WTC11 (cell line): ENCODE measurements at regions not wholly inside any gene's neighbourhood (a gene's known extent, or its start where the extent isn't known, plus 50 kb on each side); places are given as distances from the start of the nearest gene placed in this dataset.

Experiments
- ATAC-seq: fragments of 200-7000 bp; cut with Tn5 transposase; 2 replicates; pipeline ENCODE4 v1.10.0; 2021; ENCODE audit warnings: mild to moderate bottlenecking, moderate library complexity
- CTCF ChIA-PET: fragments of 300-600 bp; sonication (Branson Sonifier 250); formaldehyde crosslinking; loops from one replicate; lab custom pipeline; 2021; ENCODE audit warnings: antibody characterized with exemption; lab: Charles Lee
- POLR2A ChIA-PET: fragments of 350-600 bp; sonication (Branson Sonifier 250); formaldehyde crosslinking; loops from one replicate; lab custom pipeline; 2021; ENCODE audit warnings: antibody characterized with exemption; lab: Charles Lee
- DNase-seq: peaks from one replicate; pipeline ENCODE4 v3.0.0; 2021; ENCODE audit warnings: low spot score
- H3K27ac Mint-ChIP-seq: 2 replicates; pipeline ENCODE4 v1.8.0; 2021; ENCODE audit warnings: mixed read lengths
- H3K27me3 Mint-ChIP-seq: 2 replicates; pipeline ENCODE4 v1.8.0; 2021; ENCODE audit warnings: low read depth, mild to moderate bottlenecking, moderate library complexity, mixed read lengths
- H3K36me3 Mint-ChIP-seq: 2 replicates; pipeline ENCODE4 v1.8.0; 2021; ENCODE audit warnings: mixed read lengths
- H3K4me1 Mint-ChIP-seq: 2 replicates; pipeline ENCODE4 v1.8.0; 2022; ENCODE audit warnings: mixed read lengths
- H3K4me3 Mint-ChIP-seq: 2 replicates; pipeline ENCODE4 v1.8.0; 2021; ENCODE audit warnings: mild to moderate bottlenecking, moderate library complexity, mixed read lengths
- H3K9me3 Mint-ChIP-seq: 2 replicates; pipeline ENCODE4 v1.8.0; 2021; ENCODE audit warnings: mixed read lengths
- AFF4 ChIP-seq: sonication (generic); formaldehyde crosslinking; IDR thresholded peaks from 2 replicates; pipeline ENCODE4 v1.8.1; 2023; ENCODE audit warnings: mild to moderate bottlenecking, missing genetic modification reagents, borderline replicate concordance
- CTCF ChIP-seq: fragments of 200-600 bp; IDR thresholded peaks from 2 replicates; pipeline ENCODE4 v1.8.0; 2022; ENCODE audit warnings: antibody characterized with exemption
- EMX1 ChIP-seq: fragments of 250-450 bp; sonication (Bioruptor Pico); IDR thresholded peaks from 2 replicates; pipeline ENCODE4 v1.8.0; 2021; ENCODE audit warnings: mild to moderate bottlenecking
- ETV6 ChIP-seq: sonication (generic); formaldehyde crosslinking; IDR thresholded peaks from 2 replicates; pipeline ENCODE4 v1.8.1; 2022; ENCODE audit warnings: mild to moderate bottlenecking, missing genetic modification reagents
- FOXK1 ChIP-seq: sonication (generic); formaldehyde crosslinking; IDR thresholded peaks from 2 replicates; pipeline ENCODE4 v1.8.0; 2022; ENCODE audit warnings: mild to moderate bottlenecking, moderate library complexity, missing genetic modification reagents
- FOXP4 ChIP-seq: sonication (generic); formaldehyde crosslinking; IDR thresholded peaks from 2 replicates; pipeline ENCODE4 v1.8.0; 2022; ENCODE audit warnings: mild to moderate bottlenecking, missing genetic modification reagents
- HMGXB4 ChIP-seq: sonication (generic); formaldehyde crosslinking; IDR thresholded peaks from 2 replicates; pipeline ENCODE4 v1.8.1; 2023; ENCODE audit warnings: mild to moderate bottlenecking, moderate library complexity, missing genetic modification reagents
- MAX ChIP-seq: sonication (generic); formaldehyde crosslinking; IDR thresholded peaks from 2 replicates; pipeline ENCODE4 v1.8.0; 2022; ENCODE audit warnings: mild to moderate bottlenecking, missing genetic modification reagents
- NFE2L1 ChIP-seq: sonication (generic); formaldehyde crosslinking; IDR thresholded peaks from 2 replicates; pipeline ENCODE4 v1.8.1; 2023; ENCODE audit warnings: missing genetic modification reagents
- NR1H2 ChIP-seq: sonication (generic); formaldehyde crosslinking; IDR thresholded peaks from 2 replicates; pipeline ENCODE4 v1.9.0; 2021; ENCODE audit warnings: mild to moderate bottlenecking, moderate library complexity, missing genetic modification reagents
- NR2C2 ChIP-seq: sonication (generic); formaldehyde crosslinking; IDR thresholded peaks from 2 replicates; pipeline ENCODE4 v1.8.0; 2022; ENCODE audit warnings: mild to moderate bottlenecking, missing genetic modification reagents
- NR3C1 ChIP-seq: sonication (generic); formaldehyde crosslinking; conservative IDR thresholded peaks from 2 replicates; pipeline ENCODE4 v1.8.1; 2023; ENCODE audit warnings: low read depth, mild to moderate bottlenecking, missing genetic modification reagents
- PREB ChIP-seq: sonication (generic); formaldehyde crosslinking; IDR thresholded peaks from 2 replicates; pipeline ENCODE4 v1.8.1; 2022; ENCODE audit warnings: mild to moderate bottlenecking, missing genetic modification reagents, moderate library complexity, borderline replicate concordance
- RORB ChIP-seq: fragments of 250-450 bp; sonication (Bioruptor Pico); IDR thresholded peaks from 2 replicates; pipeline ENCODE4 v1.9.0; 2021; ENCODE audit warnings: mild to moderate bottlenecking
- SMAD3 ChIP-seq: sonication (generic); formaldehyde crosslinking; IDR thresholded peaks from 2 replicates; pipeline ENCODE4 v1.8.0; 2022; ENCODE audit warnings: missing genetic modification reagents, mild to moderate bottlenecking, borderline replicate concordance
- SOX15 ChIP-seq: fragments of 250-450 bp; sonication (Bioruptor Pico); IDR thresholded peaks from 2 replicates; pipeline ENCODE4 v1.9.0; 2021; ENCODE audit warnings: mild to moderate bottlenecking
- SP1 ChIP-seq: sonication (generic); formaldehyde crosslinking; conservative IDR thresholded peaks from 2 replicates; pipeline ENCODE4 v1.8.1; 2022; ENCODE audit warnings: missing genetic modification reagents
- TCF7 ChIP-seq: sonication (generic); formaldehyde crosslinking; IDR thresholded peaks from 2 replicates; pipeline ENCODE4 v1.8.0; 2022; ENCODE audit warnings: mild to moderate bottlenecking, low read depth, missing genetic modification reagents, moderate library complexity
- TEAD1 ChIP-seq: sonication (generic); formaldehyde crosslinking; IDR thresholded peaks from 2 replicates; pipeline ENCODE4 v1.8.0; 2022; ENCODE audit warnings: mild to moderate bottlenecking, missing genetic modification reagents

- ChIA-PET POLR2A (no interaction called here), CTCF (interaction anchor here (1.1 kb wide), 1 partner anchor 50 kb away, joined by 3 read pairs; no protein-coding TSS in a partner anchor)
- Mint-ChIP-seq H3K9me3 (no peaks in the 10 kb centered on the region), H3K4me3 (no peak overlapping the region), H3K36me3 (no peaks in the 10 kb centered on the region), H3K4me1 (peaks cover 27% of the 10 kb centered on the region), H3K27me3 (no peaks in the 10 kb centered on the region), H3K27ac (no peak overlapping the region)
- TF ChIP-seq HMGXB4 (CRISPR knock-in tag) (no peak), PREB (no peak), CTCF (no peak), ETV6 (CRISPR knock-in tag) (no peak), TEAD1 (no peak), MAX (CRISPR knock-in tag) (no peak), NFE2L1 (CRISPR knock-in tag) (no peak)
- DNase-seq (no peak), ATAC-seq (no peak)
Measured at GRCh38 chr17:55564081-55564480, 52.8 kb upstream of the SMIM36 start.

- ChIA-PET CTCF (no interaction called here), POLR2A (no interaction called here)
- ATAC-seq, result no peak
- Mint-ChIP-seq H3K27ac (no peak overlapping the region), H3K27me3 (no peaks in the 10 kb centered on the region)
- DNase-seq, result no peak
- TF ChIP-seq NR1H2 (CRISPR knock-in tag) (no peak), FOXP4 (CRISPR knock-in tag) (no peak), SOX15 (no peak), NR3C1 (no peak), SMAD3 (no peak), AFF4 (CRISPR knock-in tag) (no peak), PREB (no peak), CTCF (no peak), TCF7 (CRISPR knock-in tag) (no peak), FOXK1 (CRISPR knock-in tag) (no peak), RORB (CRISPR knock-in tag) (no peak), EMX1 (no peak), NR2C2 (CRISPR knock-in tag) (no peak), SP1 (no peak)
- TF ChIP-seq, all 79 proteins: peak for 0
- Mint-ChIP-seq H3K4me3 (no peak overlapping the region), H3K4me1 (peaks cover 23% of the 10 kb centered on the region), H3K36me3 (no peaks in the 10 kb centered on the region), H3K9me3 (0 out of 2 replicates have a peak, but pooled peaks cover 2% of the 10 kb centered on the region)
Measured at GRCh38 chr17:55563363-55563762, 52.1 kb upstream of the SMIM36 start.
